ENCODE measurements at regions not wholly inside any gene's neighbourhood (a gene's known extent, or its start where the extent isn't known, plus 50 kb on each side); places are given as distances from the start of the nearest gene placed in this dataset.

- no peak for DNase-seq (ENCODE audit: extremely low spot score, unreplicated experiment)
- H3K27me3 Mint-ChIP-seq = no peaks in the 10 kb centered on the region
- H3K4me1 Mint-ChIP-seq (ENCODE audit: unreplicated experiment) = no peaks in the 10 kb centered on the region
- no peak overlapping the region for H3K27ac Mint-ChIP-seq
- no peaks in the 10 kb centered on the region for H3K36me3 Mint-ChIP-seq
- no peak for TF ChIP-seq CTCF (conservative IDR thresholded peaks at IDR 0.05)
- H3K9me3 Mint-ChIP-seq = no peaks in the 10 kb centered on the region
- no peak overlapping the region for H3K4me3 Mint-ChIP-seq
Observed at GRCh38 chrX:87327267-87327666, 190.3 kb upstream of the KLHL4 start.

GRCh38 chrX:87337267-87337666 is 180.3 kb upstream of the KLHL4 start:
- H3K36me3 Mint-ChIP-seq = no peaks in the 10 kb centered on the region
- no peaks in the 10 kb centered on the region for H3K4me1 Mint-ChIP-seq (ENCODE audit: unreplicated experiment)
- peak; percentile 52 for TF ChIP-seq CTCF (conservative IDR thresholded peaks at IDR 0.05)
- no peak overlapping the region for H3K4me3 Mint-ChIP-seq
- no peaks in the 10 kb centered on the region for H3K27me3 Mint-ChIP-seq
- no peak overlapping the region for H3K27ac Mint-ChIP-seq
- H3K9me3 Mint-ChIP-seq = no peaks in the 10 kb centered on the region
- no peak for DNase-seq (ENCODE audit: extremely low spot score, unreplicated experiment)

- TF ChIP-seq CTCF (conservative IDR thresholded peaks at IDR 0.05) = peak; percentile 78
- Mint-ChIP-seq H3K4me3 (no peak overlapping the region), H3K9me3 (no peaks in the 10 kb centered on the region), H3K4me1 (ENCODE audit: unreplicated experiment) (no peaks in the 10 kb centered on the region), H3K36me3 (no peaks in the 10 kb centered on the region), H3K27ac (no peak overlapping the region), H3K27me3 (no peaks in the 10 kb centered on the region)
- DNase-seq (ENCODE audit: extremely low spot score, unreplicated experiment) = no peak
Observed at GRCh38 chrX:87338510-87338909, 179.1 kb upstream of the KLHL4 start.

- no peak for TF ChIP-seq CTCF (conservative IDR thresholded peaks at IDR 0.05)
- no peak overlapping the region for H3K4me3 Mint-ChIP-seq
- no peak for DNase-seq (ENCODE audit: extremely low spot score, unreplicated experiment)
- no peaks in the 10 kb centered on the region for H3K4me1 Mint-ChIP-seq (ENCODE audit: unreplicated experiment)
- H3K27me3 Mint-ChIP-seq = no peaks in the 10 kb centered on the region
- H3K36me3 Mint-ChIP-seq = no peaks in the 10 kb centered on the region
- H3K9me3 Mint-ChIP-seq = no peaks in the 10 kb centered on the region
- no peak overlapping the region for H3K27ac Mint-ChIP-seq
Observed at GRCh38 chrX:87370865-87371264, 146.7 kb upstream of the KLHL4 start.

GRCh38 chrX:87374324-87374723 is 143.3 kb upstream of the KLHL4 start:
- Mint-ChIP-seq H3K27me3 (no peaks in the 10 kb centered on the region), H3K4me3 (no peak overlapping the region), H3K36me3 (no peaks in the 10 kb centered on the region), H3K27ac (no peak overlapping the region), H3K4me1 (ENCODE audit: unreplicated experiment) (no peaks in the 10 kb centered on the region), H3K9me3 (no peaks in the 10 kb centered on the region)
- TF ChIP-seq CTCF (conservative IDR thresholded peaks at IDR 0.05) = no peak
- DNase-seq (ENCODE audit: extremely low spot score, unreplicated experiment) = no peak

- H3K4me1 Mint-ChIP-seq (ENCODE audit: unreplicated experiment) = no peaks in the 10 kb centered on the region
Observed at GRCh38 chrX:87376896-87377295, 140.7 kb upstream of the KLHL4 start.

More at GRCh38 chrX:87376896-87377295, 140.7 kb upstream of the KLHL4 start:
- Mint-ChIP-seq H3K27me3 (no peaks in the 10 kb centered on the region), H3K9me3 (no peaks in the 10 kb centered on the region), H3K36me3 (no peaks in the 10 kb centered on the region), H3K27ac (no peak overlapping the region), H3K4me3 (no peak overlapping the region)
- no peak for DNase-seq (ENCODE audit: extremely low spot score, unreplicated experiment)
- TF ChIP-seq CTCF (conservative IDR thresholded peaks at IDR 0.05) = no peak

Data from type B pancreatic cell (in vitro differentiated cells).